GM12874 (cell line): ENCODE measurements at regions not wholly inside any gene's neighbourhood (a gene's known extent, or its start where the extent isn't known, plus 50 kb on each side); places are given as distances from the start of the nearest gene placed in this dataset.

Source experiments
- TF ChIP-seq, protein P1 (sequence below): IDR thresholded peaks from 2 replicates; pipeline ENCODE4 v1.5.1; 2011; ENCODE audit warnings: low read depth, mild to moderate bottlenecking, control low read depth, low read length, moderate library complexity; ENCODE audit not compliant: insufficient read depth

DNA sequence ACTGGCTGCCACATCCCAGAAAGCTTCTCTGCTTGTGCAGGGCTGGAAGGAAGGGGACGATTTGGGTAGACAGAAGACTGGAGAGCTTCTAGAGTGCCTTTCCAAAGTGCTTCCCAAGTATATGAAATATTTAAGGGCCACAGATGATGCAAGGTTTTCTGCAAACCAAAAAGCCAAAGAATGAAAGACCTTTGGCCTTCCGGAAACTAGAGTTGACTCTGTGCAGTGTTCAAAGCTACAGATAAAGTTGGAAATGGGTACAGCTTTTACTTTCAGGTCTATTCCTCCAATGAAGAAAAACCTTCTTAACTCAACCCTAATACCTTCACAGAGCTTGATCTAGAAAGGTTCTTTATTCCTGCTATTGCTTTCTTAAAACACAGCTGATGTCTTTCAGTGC is 253.0 kb upstream of the KLHL29 start:
- TF ChIP-seq, protein P1, sequence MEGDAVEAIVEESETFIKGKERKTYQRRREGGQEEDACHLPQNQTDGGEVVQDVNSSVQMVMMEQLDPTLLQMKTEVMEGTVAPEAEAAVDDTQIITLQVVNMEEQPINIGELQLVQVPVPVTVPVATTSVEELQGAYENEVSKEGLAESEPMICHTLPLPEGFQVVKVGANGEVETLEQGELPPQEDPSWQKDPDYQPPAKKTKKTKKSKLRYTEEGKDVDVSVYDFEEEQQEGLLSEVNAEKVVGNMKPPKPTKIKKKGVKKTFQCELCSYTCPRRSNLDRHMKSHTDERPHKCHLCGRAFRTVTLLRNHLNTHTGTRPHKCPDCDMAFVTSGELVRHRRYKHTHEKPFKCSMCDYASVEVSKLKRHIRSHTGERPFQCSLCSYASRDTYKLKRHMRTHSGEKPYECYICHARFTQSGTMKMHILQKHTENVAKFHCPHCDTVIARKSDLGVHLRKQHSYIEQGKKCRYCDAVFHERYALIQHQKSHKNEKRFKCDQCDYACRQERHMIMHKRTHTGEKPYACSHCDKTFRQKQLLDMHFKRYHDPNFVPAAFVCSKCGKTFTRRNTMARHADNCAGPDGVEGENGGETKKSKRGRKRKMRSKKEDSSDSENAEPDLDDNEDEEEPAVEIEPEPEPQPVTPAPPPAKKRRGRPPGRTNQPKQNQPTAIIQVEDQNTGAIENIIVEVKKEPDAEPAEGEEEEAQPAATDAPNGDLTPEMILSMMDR: no peak

DNA sequence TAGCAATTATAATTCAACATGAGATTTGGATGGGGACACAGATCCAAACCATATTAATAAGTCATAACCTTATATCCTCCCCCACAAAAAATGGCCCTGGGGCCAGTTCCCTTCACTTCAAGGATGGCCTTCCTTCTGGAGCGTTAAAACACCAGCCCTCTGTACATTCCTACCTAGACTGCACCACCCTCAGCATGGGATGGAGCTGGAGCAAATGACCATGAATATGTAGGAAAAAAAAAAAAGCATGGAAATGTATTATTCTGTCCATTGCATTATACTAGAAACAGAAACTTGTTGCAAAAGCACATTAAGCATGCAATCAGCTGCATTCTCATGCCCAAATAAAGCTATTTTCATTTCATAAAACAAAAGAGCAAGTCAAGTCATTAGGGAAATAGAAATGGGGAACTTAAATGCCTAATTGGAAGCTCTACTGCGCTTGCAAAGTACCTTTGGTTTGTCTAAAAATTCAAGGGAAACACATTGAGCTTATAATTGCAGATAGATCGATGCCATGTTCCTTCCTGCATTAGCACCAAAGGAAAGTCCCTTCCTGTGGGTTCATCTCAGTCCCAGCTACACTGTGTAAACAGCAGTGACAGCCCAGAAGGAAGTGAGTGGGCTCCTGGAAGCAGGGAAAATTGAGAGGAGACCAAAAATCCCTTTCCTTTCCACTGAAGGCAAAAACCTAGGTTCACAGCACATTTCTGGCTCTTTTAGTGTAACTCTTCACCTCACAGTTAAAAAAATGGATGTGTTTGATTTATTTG is 252.0 kb upstream of the KLHL29 start:
- TF ChIP-seq, protein P1: no peak

DNA sequence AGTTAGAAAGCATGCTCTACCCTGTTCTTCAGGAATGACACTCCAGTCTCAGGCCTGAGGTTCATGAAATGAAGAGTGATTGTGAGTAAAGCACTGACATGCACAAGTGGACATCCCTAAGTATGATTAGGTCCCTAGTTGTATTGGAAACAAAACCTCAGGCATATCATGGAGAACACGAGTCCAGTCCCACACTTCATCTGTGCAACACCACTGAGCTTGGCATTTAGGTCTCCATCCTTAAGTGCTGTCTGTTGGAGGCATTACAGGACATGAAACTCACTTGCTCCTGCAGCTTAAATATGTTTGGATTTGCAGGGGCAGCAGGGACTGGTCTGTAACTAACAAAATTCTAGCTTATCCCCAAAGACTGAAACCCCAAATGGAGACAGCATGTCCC is 250.3 kb upstream of the KLHL29 start:
- TF ChIP-seq, protein P1: no peak

DNA sequence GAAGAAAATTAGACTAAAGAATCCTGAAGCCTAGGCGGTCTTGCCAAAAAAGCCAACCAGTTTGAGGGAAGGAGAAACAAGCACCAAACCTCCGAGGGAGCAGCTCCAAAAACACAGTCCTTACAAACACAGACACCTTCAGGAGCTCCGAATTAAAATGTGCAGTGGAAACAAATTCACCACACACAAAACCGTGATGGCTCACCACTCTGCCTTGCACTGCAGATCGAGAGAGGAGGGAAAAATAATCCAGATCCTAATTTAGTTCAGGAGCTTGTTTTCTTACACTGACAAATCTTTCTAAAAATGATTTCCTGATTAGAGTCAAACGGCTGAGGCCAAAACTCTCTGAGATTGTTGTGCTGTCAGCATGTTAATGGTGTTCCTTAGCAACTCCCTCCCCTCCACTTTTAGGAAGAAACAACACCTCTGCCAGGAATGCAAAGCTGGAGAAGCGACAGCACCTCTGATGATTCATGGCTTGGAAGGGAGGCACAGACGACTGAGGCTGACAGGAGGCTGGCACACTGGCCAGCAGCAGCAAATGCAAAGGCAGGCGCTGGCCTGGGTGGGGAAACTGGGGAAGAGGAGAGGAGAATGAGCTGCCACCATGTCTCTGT is 249.4 kb upstream of the KLHL29 start:
- TF ChIP-seq, protein P1: no peak

DNA sequence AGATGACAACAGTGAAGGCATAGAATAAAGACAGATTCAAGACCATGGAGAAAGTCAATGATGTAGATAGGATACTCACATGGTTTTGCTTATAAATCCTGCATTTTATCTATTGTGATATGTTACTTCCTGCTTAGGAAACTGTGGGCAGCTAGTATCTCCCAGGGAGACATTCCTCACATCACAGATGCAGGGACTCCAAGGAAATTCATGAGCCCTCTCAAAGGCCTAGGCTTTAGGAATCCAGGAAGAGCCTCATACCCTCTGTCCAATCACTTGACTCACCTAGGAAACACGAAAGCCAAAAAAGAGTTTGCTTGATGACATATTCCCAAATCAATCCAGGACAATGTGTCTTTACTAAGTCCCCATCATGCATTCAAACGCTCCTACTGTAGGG is 247.8 kb upstream of the KLHL29 start:
- TF ChIP-seq, protein P1: no peak

DNA sequence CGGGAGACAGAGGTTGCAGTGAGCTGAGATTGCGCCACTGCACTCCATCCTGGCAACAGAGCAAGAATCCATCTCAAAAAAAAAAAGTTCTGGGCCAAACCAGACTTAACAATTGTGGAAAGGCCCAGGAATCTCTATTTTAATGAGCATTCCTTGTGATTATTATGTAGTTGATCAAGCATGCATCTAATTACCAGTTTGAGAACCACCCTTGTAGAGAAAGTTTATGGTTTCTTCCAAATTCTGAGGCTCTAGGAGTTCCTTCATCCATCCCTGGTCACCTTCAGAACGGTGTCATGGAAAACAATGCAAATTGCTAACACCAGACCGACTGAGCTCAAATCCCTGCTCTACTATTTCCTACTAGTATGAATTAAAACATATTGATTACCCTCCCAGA is 246.3 kb upstream of the KLHL29 start:
- TF ChIP-seq, protein P1: no peak

DNA sequence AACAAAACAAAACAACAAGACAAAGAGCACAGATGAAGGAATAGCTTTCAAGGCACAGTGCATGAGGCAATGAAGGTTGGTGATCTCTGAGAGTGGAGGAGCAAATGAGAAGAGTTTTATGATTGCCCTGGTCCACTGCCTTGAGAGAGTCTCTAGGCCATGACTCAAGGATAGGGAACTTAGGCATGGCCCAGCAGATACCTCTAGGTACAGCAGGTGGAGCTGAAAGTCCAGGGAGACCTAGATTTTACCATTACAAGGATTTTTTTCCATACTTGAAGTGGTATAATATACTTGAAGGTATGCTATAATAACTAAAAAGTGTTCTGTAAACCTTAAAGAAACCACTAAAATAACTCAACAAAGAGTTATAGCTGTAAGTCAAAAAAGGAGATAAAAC is 239.5 kb upstream of the KLHL29 start:
- TF ChIP-seq, protein P1: no peak
